LoVo (cell line): ENCODE measurements at regions not wholly inside any gene's neighbourhood (a gene's known extent, or its start where the extent isn't known, plus 50 kb on each side); places are given as distances from the start of the nearest gene placed in this dataset.

Experiments
- DNase-seq: peaks from one replicate; pipeline ENCODE4 v3.0.0-alpha.2; 2016; ENCODE audit warnings: low spot score

- no peak for DNase-seq
These were observed 363.1 kb downstream of the EFNB2 start for GRCh38 chr13:106172176-106172905.

DNA sequence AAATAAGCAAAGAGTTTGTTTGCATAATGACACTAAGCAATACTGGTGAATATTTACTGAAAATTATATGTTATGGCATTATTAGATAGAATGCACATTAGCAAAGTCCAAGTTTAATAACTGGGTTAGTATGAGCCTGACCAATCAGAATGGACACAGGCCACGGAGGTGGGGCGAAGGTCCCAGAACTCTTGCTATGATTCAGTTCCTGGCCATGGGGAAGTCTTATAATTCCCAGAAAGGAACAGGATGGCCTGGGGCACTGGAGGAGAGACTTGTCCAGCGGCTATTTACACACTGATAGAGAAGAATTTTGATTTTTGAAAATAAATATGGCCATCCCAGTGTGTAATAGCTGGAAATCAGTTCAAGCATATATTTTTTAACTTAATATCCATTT lies 372.0 kb downstream of the EFNB2 start:
- no peak for DNase-seq

DNA sequence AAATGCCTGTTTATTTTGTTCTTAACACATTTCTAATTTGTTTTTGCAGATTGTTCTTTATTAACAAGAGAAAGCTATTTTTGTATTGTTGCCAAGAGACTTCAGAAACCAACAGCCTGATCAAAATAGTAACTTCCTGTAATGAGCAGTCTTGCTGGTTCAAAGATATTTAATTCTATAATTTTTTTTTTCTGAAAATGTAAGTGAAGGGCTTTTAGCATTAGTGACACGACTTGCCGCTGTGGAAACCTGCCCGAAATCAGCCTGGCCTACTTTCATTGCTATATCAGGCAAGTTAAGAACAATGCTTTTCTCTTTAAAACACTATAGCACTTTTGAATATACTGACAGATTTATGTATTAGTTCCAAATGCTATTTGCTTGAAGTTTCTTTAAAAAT lies 374.3 kb downstream of the EFNB2 start:
- DNase-seq: no peak

GRCh38 chr13:106159295-106160195 lies 375.9 kb downstream of the EFNB2 start:
- DNase-seq: no peak

- peak; percentile 31 for DNase-seq
These were observed 379.0 kb downstream of the EFNB2 start for GRCh38 chr13:106156468-106156867.

- no peak for DNase-seq
These were observed 380.1 kb downstream of the EFNB2 start for GRCh38 chr13:106155411-106155810.

- no peak for DNase-seq
These were observed 381.6 kb downstream of the EFNB2 start for GRCh38 chr13:106153876-106154275.

GRCh38 chr13:106153041-106153440 lies 382.4 kb downstream of the EFNB2 start:
- no peak for DNase-seq

DNA sequence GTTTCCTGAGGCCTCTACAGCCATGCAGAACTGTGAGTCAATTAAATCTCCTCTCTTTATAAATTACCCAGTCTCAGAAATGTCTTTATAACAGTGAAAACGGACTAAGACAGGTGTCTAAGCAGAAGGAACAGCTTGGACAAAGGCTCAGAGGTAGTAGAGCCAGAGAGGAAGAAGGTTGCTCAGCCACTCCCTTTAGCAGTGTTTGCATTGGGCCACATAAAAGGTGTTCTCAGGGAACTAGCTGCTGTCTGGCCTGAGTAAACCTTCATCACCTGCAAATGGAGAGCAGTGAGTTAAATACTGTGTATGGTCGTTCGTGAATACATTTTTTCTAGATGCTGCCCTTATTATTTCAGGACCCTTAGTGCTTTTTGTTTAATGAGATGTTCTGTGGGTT lies 383.4 kb downstream of the EFNB2 start:
- peak; percentile 60 for DNase-seq

- peak; percentile 91 for DNase-seq
These were observed 384.3 kb downstream of the EFNB2 start for GRCh38 chr13:106151056-106151699.

DNA sequence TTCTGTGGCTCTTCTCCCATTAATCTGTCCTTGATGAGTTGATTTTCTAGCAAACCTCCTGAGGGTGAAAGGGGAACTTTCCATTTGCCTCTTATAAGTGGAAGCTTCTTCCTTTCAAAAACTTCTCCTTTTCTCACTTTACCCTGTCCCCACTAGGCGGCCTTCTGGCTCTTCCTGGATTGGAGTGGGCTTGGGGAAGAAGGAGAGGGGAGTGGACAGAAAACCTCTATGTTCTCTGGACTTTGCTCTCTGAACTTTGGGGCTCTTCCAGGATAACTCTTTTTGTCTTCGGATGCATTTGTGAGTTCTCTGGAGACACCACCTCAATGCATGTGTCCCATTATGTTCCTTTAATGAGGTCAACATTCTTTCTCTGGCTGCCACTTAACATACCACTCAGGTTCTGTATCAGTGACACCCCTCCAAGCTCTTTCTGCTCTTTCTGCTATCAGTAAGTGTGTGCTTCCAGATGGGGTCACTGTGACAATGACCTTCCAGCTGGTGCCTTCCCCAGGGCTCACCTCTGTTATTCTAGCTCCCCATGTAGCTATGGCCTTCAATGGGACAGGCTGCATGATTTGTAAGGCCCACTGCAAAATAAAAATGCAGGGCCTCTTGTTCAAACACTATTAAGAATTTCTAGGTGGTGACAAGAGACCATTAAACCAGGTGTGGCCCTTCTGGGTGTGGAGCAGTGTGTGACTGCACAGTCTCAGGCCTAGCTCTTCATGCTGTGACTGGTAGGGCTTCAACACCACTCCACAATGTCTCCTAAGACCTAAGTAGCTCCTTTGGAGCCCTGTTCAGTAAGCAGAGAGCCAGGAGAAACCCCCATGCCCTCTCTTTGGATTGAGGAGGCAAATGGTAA lies 389.2 kb downstream of the EFNB2 start:
- peak; percentile 80 for DNase-seq

GRCh38 chr13:106145070-106145469 lies 390.4 kb downstream of the EFNB2 start:
- peak; percentile 22 for DNase-seq

- DNase-seq: peak; percentile 70
These were observed 391.3 kb downstream of the EFNB2 start for GRCh38 chr13:106143930-106144709.

- no peak for DNase-seq
These were observed 392.1 kb downstream of the EFNB2 start for GRCh38 chr13:106143392-106143791.

GRCh38 chr13:106140476-106140875 lies 395.0 kb downstream of the EFNB2 start:
- DNase-seq: no peak

GRCh38 chr13:106139942-106140341 lies 395.5 kb downstream of the EFNB2 start:
- DNase-seq: no peak

DNA sequence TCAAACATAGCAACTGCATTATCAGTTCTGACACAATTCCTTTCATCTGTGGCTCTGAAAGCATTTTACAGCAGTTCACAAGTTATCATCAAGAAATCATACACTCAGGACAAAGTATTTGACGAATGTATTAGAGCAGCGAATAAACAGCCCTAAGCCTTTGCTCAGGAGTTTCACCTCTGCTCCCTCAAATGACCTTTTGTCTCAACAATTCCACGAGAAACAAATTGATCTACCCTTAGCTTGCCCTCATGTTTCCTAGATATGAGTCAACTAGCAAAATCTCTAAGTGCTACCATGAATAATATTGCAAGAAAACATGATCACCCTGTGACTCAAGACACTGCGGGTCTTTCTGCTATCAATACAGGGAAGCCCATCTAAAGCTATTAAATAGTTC lies 396.1 kb downstream of the EFNB2 start:
- no peak for DNase-seq

DNA sequence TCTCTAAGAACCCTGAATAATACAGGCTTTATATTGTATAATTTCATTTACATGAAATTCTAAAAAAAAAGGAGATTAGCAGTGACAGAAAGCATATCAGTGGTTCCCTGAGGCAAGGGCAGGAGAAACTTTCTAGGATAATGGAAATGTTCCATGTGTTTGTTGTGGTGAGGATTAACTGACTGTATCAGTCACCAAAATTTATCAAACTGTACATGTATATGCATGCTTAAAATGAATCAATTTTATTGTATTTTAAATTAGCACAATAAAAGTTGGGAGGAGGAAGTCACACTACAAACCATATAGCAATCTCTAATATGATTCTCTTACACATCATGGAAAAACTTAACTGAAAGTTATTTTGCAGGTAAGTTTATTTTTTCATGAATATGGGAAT lies 396.8 kb downstream of the EFNB2 start:
- no peak for DNase-seq

DNA sequence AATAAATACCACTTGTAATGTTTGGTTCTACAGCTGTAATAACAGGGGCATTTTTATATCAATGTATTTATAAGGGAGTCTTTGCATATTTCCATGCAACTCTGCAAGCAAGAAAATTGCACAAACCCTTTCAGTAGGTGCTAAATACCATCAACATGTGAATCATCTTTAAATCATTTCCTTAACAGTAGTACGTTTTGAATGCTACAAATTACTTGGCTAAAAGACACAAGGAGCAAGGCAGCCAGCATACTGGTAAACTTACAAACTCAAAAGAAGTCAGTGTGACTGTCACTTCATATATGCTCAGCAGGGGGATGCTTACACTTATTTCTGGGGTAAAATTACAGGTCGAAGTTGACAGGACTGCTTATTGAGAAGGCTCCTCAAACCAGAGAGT lies 402.4 kb downstream of the EFNB2 start:
- DNase-seq: no peak

DNA sequence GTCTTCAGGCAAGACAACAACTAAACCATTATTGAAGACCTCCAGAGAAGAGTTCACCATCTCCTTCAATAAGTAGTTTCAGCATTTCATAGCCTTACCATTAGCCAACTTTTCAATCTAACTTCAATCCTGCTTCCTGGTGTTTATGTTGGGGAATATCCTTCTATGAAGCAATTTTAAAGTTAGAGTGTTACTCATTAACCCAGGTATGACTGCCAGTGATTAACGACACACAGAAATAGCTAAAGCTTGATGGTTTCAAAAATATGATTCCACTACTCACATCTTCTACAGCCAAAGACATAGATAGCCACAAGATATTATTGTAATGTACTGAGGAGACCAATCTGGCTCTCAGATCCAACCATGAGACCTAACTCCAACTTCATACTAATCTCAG lies 403.2 kb downstream of the EFNB2 start:
- peak; percentile 16 for DNase-seq

DNA sequence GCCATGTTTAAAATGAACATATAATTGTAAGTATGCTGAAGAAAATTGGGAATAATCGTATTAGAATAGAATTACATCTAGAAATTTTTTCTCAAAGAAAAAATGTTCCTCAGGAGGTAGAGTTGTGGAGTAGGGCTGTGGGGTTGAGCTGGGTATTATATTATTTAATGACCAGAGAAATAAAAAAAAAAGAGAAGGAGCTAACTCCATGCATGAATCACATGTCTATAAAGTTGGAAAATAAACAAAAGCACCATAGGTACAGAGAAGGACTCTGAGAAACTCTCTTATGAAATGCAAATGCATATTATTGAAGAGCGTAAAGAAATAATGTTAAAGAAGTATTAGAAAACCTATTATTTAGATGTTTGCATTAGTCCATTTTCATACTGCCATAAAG lies 405.5 kb downstream of the EFNB2 start:
- DNase-seq: no peak
